22Rv1 (cell line): ENCODE measurements at regions not wholly inside any gene's neighbourhood (a gene's known extent, or its start where the extent isn't known, plus 50 kb on each side); places are given as distances from the start of the nearest gene placed in this dataset.

Source experiments
- CTCF ChIP-seq: fragments of 450-650 bp; IDR thresholded peaks from 2 replicates; pipeline ENCODE4 v1.5.1; 2017; ENCODE audit warnings: mild to moderate bottlenecking
- ZFX ChIP-seq: fragments of 450-650 bp; IDR thresholded peaks from 2 replicates; pipeline ENCODE4 v1.6.1; 2017; ENCODE audit warnings: antibody characterized with exemption, borderline replicate concordance

- no peak for TF ChIP-seq CTCF
- TF ChIP-seq ZFX: no peak
Measured at GRCh38 chr12:13345722-13346121, 149.2 kb downstream of the EMP1 start.
